CD4-positive, alpha-beta T cell (primary cell): ENCODE measurements at regions not wholly inside any gene's neighbourhood (a gene's known extent, or its start where the extent isn't known, plus 50 kb on each side); places are given as distances from the start of the nearest gene placed in this dataset.

Experiments
- ATAC-seq: fragments of 200-7000 bp; cut with Tn5 transposase; one replicate; pipeline ENCODE4 v1.10.0; 2022; ENCODE audit warnings: mild to moderate bottlenecking; ENCODE audit not compliant: poor library complexity
- CTCF ChIA-PET: fragments of 350-600 bp; sonication (Branson Sonifier 250); formaldehyde crosslinking; loops from one replicate; lab custom pipeline; 2021; ENCODE audit warnings: antibody characterized with exemption, inconsistent platforms; lab: Charles Lee
- POLR2A ChIA-PET: fragments of 350-600 bp; sonication (Branson Sonifier 250); formaldehyde crosslinking; loops from one replicate; lab custom pipeline; 2021; ENCODE audit warnings: antibody characterized with exemption, inconsistent platforms; lab: Charles Lee
- DNase-seq, 14 experiments: peaks; one replicate each; pipeline ENCODE4 v3.0.0-alpha.2; 2013 to 2020; ENCODE audit warnings: mixed read lengths in 2 of 14
- H3K27ac ChIP-seq, 2 donors: one replicate each; pipeline versions ENCODE4 v1.5.1 to v1.7.0; 2013; ENCODE audit warnings: low read length in 2 of 2, low read depth in 1 of 2, mild to moderate bottlenecking in 1 of 2
- H3K27me3 ChIP-seq, 2 experiments: 1 replicate in 1 of 2; 2 replicates in 1 of 2; pipeline versions ENCODE4 v1.6.1 to v1.7.0; 2013; ENCODE audit warnings: low read length in 2 of 2, control low read depth in 1 of 2, mild to moderate bottlenecking in 1 of 2, moderate library complexity in 1 of 2; ENCODE audit not compliant: insufficient read depth in 2 of 2, control insufficient read depth in 1 of 2
- H3K36me3 ChIP-seq: one replicate; pipeline ENCODE4 v1.6.1; 2013; ENCODE audit warnings: low read length, control low read depth; ENCODE audit not compliant: insufficient read depth
- H3K4me1 ChIP-seq: one replicate; pipeline ENCODE4 v1.6.1; 2013; ENCODE audit warnings: low read length, control low read depth; ENCODE audit not compliant: insufficient read depth
- H3K4me3 ChIP-seq: one replicate; pipeline ENCODE4 v1.5.1; 2013; ENCODE audit warnings: mild to moderate bottlenecking, low read length, moderate library complexity
- H3K9me3 ChIP-seq, 2 experiments: 1 replicate in 1 of 2; 2 replicates in 1 of 2; pipeline versions ENCODE4 v1.6.1 to v1.7.0; 2013; ENCODE audit warnings: low read length in 2 of 2, mild to moderate bottlenecking in 2 of 2, control low read depth in 1 of 2, moderate library complexity in 1 of 2; ENCODE audit not compliant: control insufficient read depth in 1 of 2, insufficient read depth in 1 of 2
- H3K27ac Mint-ChIP-seq: one replicate; pipeline ENCODE4 v1.8.0; 2020; ENCODE audit warnings: mixed read lengths
- H3K27me3 Mint-ChIP-seq: one replicate; pipeline ENCODE4 v1.8.0; 2021; ENCODE audit warnings: mixed read lengths
- H3K36me3 Mint-ChIP-seq: one replicate; pipeline ENCODE4 v1.8.0; 2021; ENCODE audit warnings: low read depth, mixed read lengths
- H3K4me1 Mint-ChIP-seq: one replicate; pipeline ENCODE4 v1.8.0; 2021; ENCODE audit warnings: low read depth, mixed read lengths
- H3K4me3 Mint-ChIP-seq: one replicate; pipeline ENCODE4 v1.8.0; 2020; ENCODE audit warnings: mild to moderate bottlenecking, mixed read lengths
- H3K9me3 Mint-ChIP-seq: one replicate; pipeline ENCODE4 v1.8.0; 2020; ENCODE audit warnings: mixed read lengths
- intact Hi-C, 2 experiments: fragments of 100-400 bp; cut with DNase I in 1 of 2; cut with micrococcal nuclease in 1 of 2; formaldehyde crosslinking; loops; one replicate each; pipeline versions ENCODE4 v1.15.1 to v1.9.0; 2023 to 2025; cut with DNase I, micrococcal nuclease
- TF ChIP-seq, protein P1 (sequence below): fragments of 200-600 bp; IDR thresholded peaks from one replicate; pipeline ENCODE4 v1.8.0; 2022; ENCODE audit warnings: antibody characterized with exemption, mild to moderate bottlenecking

GRCh38 chr10:120381931-120382330 lies 75.1 kb upstream of the PLPP4 start:
- ATAC-seq, result no peak

DNA sequence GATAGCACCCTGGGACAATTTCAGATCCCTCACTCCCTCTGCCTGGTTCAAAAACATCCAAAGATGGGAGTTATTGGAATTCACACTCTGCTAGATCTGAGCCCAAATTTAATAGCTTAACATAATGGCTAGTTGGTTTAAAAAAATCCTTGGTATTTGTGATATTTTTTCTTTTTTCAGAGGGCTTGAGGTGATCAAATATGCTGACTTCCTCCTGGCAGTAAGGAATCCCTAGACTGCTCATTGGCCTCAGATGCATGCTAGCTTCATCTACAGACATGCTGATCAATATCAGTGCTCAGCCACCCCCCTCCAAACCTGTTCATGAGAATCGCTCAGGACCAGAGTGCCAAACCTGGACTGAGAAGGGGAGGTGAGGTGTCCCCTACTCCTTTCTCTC lies 74.7 kb upstream of the PLPP4 start:
- Mint-ChIP-seq H3K27me3 (peaks cover 14% of the 10 kb centered on the region), H3K36me3 (no peaks in the 10 kb centered on the region), H3K4me1 (no peaks in the 10 kb centered on the region), H3K9me3 (no peaks in the 10 kb centered on the region), H3K4me3 (no peak overlapping the region), H3K27ac (no peak overlapping the region)
- TF ChIP-seq, protein P1, sequence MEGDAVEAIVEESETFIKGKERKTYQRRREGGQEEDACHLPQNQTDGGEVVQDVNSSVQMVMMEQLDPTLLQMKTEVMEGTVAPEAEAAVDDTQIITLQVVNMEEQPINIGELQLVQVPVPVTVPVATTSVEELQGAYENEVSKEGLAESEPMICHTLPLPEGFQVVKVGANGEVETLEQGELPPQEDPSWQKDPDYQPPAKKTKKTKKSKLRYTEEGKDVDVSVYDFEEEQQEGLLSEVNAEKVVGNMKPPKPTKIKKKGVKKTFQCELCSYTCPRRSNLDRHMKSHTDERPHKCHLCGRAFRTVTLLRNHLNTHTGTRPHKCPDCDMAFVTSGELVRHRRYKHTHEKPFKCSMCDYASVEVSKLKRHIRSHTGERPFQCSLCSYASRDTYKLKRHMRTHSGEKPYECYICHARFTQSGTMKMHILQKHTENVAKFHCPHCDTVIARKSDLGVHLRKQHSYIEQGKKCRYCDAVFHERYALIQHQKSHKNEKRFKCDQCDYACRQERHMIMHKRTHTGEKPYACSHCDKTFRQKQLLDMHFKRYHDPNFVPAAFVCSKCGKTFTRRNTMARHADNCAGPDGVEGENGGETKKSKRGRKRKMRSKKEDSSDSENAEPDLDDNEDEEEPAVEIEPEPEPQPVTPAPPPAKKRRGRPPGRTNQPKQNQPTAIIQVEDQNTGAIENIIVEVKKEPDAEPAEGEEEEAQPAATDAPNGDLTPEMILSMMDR, result no peak
- Histone ChIP-seq H3K4me3 (no peak overlapping the region), H3K4me1 (no peaks in the 10 kb centered on the region), H3K27ac (no peak overlapping the region), H3K27me3 (no peaks in the 10 kb centered on the region), H3K9me3 (no peaks in the 10 kb centered on the region), H3K36me3 (no peaks in the 10 kb centered on the region)
- CTCF ChIA-PET, result no interaction called here
- ATAC-seq (no peak), DNase-seq (no peak)
- intact Hi-C loops, result no loop called here
- POLR2A ChIA-PET, result no interaction called here

More at GRCh38 chr10:120381931-120382330, 75.1 kb upstream of the PLPP4 start:
- ChIA-PET POLR2A (no interaction called here), CTCF (no interaction called here)
- no peak overlapping the region for H3K27ac ChIP-seq
- no peaks in the 10 kb centered on the region for H3K27me3 ChIP-seq
- no peaks in the 10 kb centered on the region for H3K9me3 Mint-ChIP-seq
- no peak overlapping the region for H3K4me3 Mint-ChIP-seq
- peaks cover 16% of the 10 kb centered on the region for H3K27me3 Mint-ChIP-seq
- no peaks in the 10 kb centered on the region for H3K9me3 ChIP-seq
- intact Hi-C loops, result no loop called here
- H3K4me3 ChIP-seq, result no peak overlapping the region
- H3K27ac Mint-ChIP-seq, result no peak overlapping the region
- no peaks in the 10 kb centered on the region for H3K4me1 ChIP-seq
- DNase-seq, result no peak
- TF ChIP-seq, protein P1, result no peak
- H3K4me1 Mint-ChIP-seq, result no peaks in the 10 kb centered on the region
- H3K36me3 ChIP-seq, result no peaks in the 10 kb centered on the region
- H3K36me3 Mint-ChIP-seq, result no peaks in the 10 kb centered on the region

GRCh38 chr10:120385992-120386391 lies 71.0 kb upstream of the PLPP4 start:
- no peaks in the 10 kb centered on the region for H3K4me1 Mint-ChIP-seq
- no peak overlapping the region for H3K27ac Mint-ChIP-seq
- no peaks in the 10 kb centered on the region for H3K4me1 ChIP-seq
- no peaks in the 10 kb centered on the region for H3K36me3 Mint-ChIP-seq
- no peak overlapping the region for H3K4me3 Mint-ChIP-seq
- H3K4me3 ChIP-seq, result no peak overlapping the region
- peaks cover 15% of the 10 kb centered on the region for H3K27me3 Mint-ChIP-seq
- intact Hi-C loops, result no loop called here
- ChIA-PET CTCF (no interaction called here), POLR2A (no interaction called here)
- DNase-seq (no peak), ATAC-seq (no peak)
- H3K9me3 ChIP-seq, result no peaks in the 10 kb centered on the region
- TF ChIP-seq, protein P1, result no peak
- no peaks in the 10 kb centered on the region for H3K27me3 ChIP-seq
- no peaks in the 10 kb centered on the region for H3K36me3 ChIP-seq
- no peak overlapping the region for H3K27ac ChIP-seq
- no peaks in the 10 kb centered on the region for H3K9me3 Mint-ChIP-seq
